Naive thymus-derived CD8-positive, alpha-beta T cell (primary cell): ENCODE measurements at regions not wholly inside any gene's neighbourhood (a gene's known extent, or its start where the extent isn't known, plus 50 kb on each side); places are given as distances from the start of the nearest gene placed in this dataset.

ENCODE experiments used
- ATAC-seq, 2 donors: fragments of 150-1000 bp; cut with Tn5 transposase in 1 of 2; sonication (Bioruptor Pico), chemical (Tn5 transposase) in 1 of 2; 1 replicate in 1 of 2; 2 replicates in 1 of 2; pipeline ENCODE4 v1.10.0; 2021; ENCODE audit warnings: mild to moderate bottlenecking in 2 of 2, moderate library complexity in 2 of 2
- POLR2A ChIA-PET: fragments of 350-600 bp; sonication (Branson Sonifier 250); formaldehyde crosslinking; loops from one replicate; lab custom pipeline; 2021; ENCODE audit warnings: antibody characterized with exemption; lab: Charles Lee
- DNase-seq, 10 donors: peaks; one replicate each; pipeline versions ENCODE4 v3.0.0 to v3.0.0-alpha.2; 2020 to 2022
- H3K27ac Mint-ChIP-seq, 10 donors: one replicate each; pipeline ENCODE4 v1.8.0; 2020 to 2022; ENCODE audit warnings: mild to moderate bottlenecking in 10 of 10, mixed read lengths in 10 of 10, moderate library complexity in 4 of 10, inconsistent platforms in 1 of 10
- H3K27me3 Mint-ChIP-seq, 5 donors: one replicate each; pipeline ENCODE4 v1.8.0; 2021 to 2022; ENCODE audit warnings: mixed read lengths in 5 of 5
- H3K36me3 Mint-ChIP-seq, 3 donors: one replicate each; pipeline ENCODE4 v1.8.0; 2020 to 2022; ENCODE audit warnings: mixed read lengths in 3 of 3, mild to moderate bottlenecking in 2 of 3, inconsistent platforms in 1 of 3
- H3K4me1 Mint-ChIP-seq, 4 donors: one replicate each; pipeline ENCODE4 v1.8.0; 2021 to 2022; ENCODE audit warnings: mixed read lengths in 4 of 4
- H3K4me3 Mint-ChIP-seq, 10 donors: one replicate each; pipeline ENCODE4 v1.8.0; 2020 to 2022; ENCODE audit warnings: mild to moderate bottlenecking in 10 of 10, mixed read lengths in 10 of 10, moderate library complexity in 6 of 10, inconsistent platforms in 1 of 10
- H3K9me3 Mint-ChIP-seq, 9 donors: one replicate each; pipeline ENCODE4 v1.8.0; 2020 to 2022; ENCODE audit warnings: mixed read lengths in 9 of 9, mild to moderate bottlenecking in 3 of 9, inconsistent platforms in 1 of 9, moderate library complexity in 1 of 9

GRCh38 chr6:44062771-44063560 is 64.3 kb downstream of the MRPL14 start:
- H3K36me3 Mint-ChIP-seq: no peaks in the 10 kb centered on the region
- peaks cover 0 to 11% (median 0%) of the 10 kb centered on the region in 9 donors for H3K9me3 Mint-ChIP-seq
- peaks cover 0 to 18% (median 5%) of the 10 kb centered on the region in 5 donors for H3K27me3 Mint-ChIP-seq
- no peak overlapping the region for H3K4me3 Mint-ChIP-seq
- POLR2A ChIA-PET: no interaction called here
- H3K27ac Mint-ChIP-seq: peak overlapping the region in 1 of 10 donors; percentile 71
- DNase-seq (no peak), ATAC-seq (no peak)
- peaks cover 0 to 9% (median 1%) of the 10 kb centered on the region in 4 donors for H3K4me1 Mint-ChIP-seq

DNA sequence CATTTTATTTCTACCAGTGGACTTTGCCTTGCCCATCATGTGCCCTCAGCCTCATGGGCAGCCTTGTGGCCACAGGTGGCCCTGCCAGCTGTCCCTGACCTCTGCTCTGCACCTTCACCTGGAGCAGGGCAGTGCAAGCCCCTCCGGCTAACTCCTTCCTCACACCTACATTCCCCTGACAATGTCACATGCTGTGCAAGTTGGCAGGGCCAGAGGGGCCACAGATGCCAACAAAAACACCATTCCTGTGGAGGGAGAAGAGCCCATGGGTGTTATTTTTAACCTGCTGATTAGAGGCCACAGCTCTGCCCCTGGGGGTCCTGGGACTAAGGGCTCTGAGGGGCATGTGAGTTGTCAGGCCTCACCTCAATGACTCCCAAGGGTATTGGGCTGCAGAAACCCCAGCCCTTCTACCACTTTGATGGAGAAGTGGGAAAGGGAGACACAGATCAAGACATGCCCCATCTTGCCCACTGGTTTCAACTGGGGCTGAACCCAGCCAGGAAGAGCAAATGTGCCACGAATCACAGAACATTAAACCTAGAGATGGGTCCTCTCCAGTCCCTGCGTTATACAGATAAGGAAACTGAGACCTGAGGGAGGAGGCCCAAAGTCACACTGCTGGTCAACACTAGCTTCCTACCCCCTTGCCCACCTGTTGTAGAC is 65.0 kb downstream of the MRPL14 start:
- no peaks in the 10 kb centered on the region for H3K36me3 Mint-ChIP-seq
- peaks cover 0 to 9% (median 1%) of the 10 kb centered on the region in 4 donors for H3K4me1 Mint-ChIP-seq
- peaks cover 0 to 20% (median 8%) of the 10 kb centered on the region in 5 donors for H3K27me3 Mint-ChIP-seq
- no peak overlapping the region for H3K4me3 Mint-ChIP-seq
- ATAC-seq (no peak), DNase-seq (no peak)
- peak overlapping the region in 1 of 10 donors; percentile 70 for H3K27ac Mint-ChIP-seq
- peaks cover 0 to 11% (median 0%) of the 10 kb centered on the region in 9 donors for H3K9me3 Mint-ChIP-seq
- POLR2A ChIA-PET: no interaction called here

DNA sequence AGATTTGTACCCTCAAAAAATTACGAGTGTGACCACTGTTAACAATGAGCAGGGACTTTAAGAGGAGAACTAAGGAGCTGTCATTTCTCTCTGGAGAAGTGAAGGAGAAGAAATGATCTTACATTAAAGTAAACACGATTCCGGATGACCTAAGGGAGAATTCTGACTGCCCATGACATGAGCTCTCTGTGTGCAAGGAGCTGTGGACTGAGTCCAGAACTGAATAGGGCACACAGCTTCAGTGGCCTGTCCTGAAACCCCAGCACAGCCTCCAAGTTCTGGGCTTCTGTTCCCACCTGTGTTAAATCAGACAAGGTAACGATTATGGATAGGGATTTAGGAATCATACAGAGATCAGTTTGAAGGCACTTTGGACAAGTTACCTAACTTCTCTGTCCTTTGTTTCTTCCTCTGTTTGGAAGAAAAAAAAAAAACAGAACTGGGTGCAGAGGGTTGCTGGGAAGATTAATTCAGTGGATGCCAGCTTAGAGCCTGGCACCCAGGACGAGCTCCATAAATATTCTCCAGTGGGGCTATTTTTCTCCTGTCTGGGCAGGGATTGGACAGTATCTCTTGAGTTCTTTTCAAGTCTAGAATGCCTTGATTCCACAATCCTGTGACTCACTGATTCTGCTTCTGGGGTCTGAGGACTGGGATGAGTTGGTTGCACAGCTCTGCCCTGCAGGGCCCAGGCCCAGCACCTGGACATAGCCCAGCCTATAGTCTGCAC is 65.7 kb downstream of the MRPL14 start:
- DNase-seq (no peak), ATAC-seq (no peak)
- H3K4me3 Mint-ChIP-seq: no peak overlapping the region
- H3K4me1 Mint-ChIP-seq: peaks cover 0 to 9% (median 1%) of the 10 kb centered on the region in 4 donors
- no peaks in the 10 kb centered on the region for H3K36me3 Mint-ChIP-seq
- peaks cover 0 to 20% (median 8%) of the 10 kb centered on the region in 5 donors for H3K27me3 Mint-ChIP-seq
- H3K9me3 Mint-ChIP-seq: peaks cover 0 to 11% (median 0%) of the 10 kb centered on the region in 9 donors
- H3K27ac Mint-ChIP-seq: peak overlapping the region in 1 of 10 donors; percentile 60
- POLR2A ChIA-PET: no interaction called here

DNA sequence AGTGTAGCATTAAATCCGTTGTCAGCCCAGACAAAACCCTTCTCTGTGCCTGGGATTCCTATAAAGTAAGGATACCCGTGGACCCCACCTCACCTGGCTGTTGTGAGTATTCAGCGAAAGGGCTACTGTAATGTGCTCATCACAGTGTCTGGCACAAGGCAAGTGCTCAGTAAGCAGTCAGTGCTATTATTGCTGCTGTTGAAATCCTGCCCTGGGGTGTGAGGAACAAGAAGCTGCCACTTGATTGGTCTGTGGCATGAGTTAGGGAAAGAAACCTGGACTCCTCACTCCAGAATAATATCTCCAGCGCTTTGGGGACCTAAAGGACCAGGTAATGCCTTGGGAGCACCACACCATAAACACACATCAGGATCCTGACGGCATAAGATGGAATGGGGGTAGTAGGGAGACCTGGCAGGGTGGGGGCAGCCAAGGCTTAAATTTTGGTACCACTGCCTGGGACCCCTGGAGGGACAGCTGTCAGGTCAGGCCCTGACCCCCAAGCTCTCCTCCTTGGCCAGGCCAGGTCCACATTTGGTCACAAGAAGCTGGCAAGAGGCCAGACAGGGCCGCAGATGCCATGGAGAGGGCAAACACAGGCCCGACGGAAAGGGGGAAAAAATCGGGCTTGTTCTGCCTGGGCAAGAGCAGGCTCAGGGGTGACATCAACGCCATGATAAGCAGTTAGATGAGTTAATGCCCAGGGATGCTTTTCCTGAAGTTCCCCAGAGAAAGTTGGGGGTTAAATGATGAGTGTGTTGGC is 66.5 kb downstream of the MRPL14 start:
- Mint-ChIP-seq H3K27me3 (peaks cover 0 to 20% (median 8%) of the 10 kb centered on the region in 5 donors), H3K27ac (no peak overlapping the region), H3K36me3 (no peaks in the 10 kb centered on the region), H3K4me3 (no peak overlapping the region), H3K4me1 (peaks cover 0 to 9% (median 1%) of the 10 kb centered on the region in 4 donors), H3K9me3 (peaks cover 0 to 11% (median 0%) of the 10 kb centered on the region in 9 donors)
- no peak for DNase-seq
- ATAC-seq: no peak
- POLR2A ChIA-PET: no interaction called here

DNA sequence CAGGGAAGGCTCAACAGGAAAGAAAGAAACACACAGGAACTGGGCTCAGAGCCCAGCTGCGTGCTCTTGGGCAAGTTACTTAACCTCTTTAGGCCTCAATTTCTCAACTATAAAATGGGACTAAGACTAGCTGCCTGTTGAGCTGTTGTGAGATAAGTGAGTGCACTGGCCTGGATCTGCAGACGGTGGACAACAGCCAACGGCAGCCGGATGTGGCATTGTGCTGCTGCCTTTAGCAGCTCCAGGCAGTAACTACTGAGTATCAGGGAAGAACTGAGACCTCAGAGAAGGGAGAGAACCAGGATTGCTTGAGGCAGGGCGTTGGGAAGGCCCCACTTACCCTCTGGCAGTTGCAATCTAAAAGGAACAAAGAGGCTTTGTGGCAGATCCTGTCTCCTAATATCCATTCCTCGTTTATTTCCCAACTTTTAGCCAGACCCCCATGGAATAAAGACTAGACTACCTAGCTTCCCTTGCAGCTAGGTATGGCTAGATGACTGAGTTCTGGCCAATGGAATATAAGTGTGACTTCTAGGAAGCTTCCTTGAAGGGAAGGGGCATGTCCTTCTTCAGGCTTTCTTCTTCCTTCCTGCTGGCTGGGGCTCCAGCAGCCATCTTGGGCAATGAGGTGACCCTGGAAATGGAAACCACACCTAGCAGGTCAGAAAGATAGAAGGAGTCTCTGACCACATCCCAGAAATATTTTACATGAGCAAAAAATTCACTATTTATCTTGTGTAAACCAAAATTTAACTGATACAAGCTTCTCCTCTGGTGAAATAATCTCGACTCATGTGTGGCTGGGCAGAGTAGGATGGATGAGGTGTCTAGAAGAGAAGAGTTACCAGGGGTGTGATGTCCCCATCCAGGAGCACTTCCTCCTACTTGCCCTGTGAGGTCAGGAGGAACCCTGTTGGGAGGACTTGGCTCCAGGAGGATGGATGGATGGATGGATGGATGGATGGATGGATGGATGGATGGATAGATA is 67.6 kb downstream of the MRPL14 start:
- Mint-ChIP-seq H3K4me1 (peaks cover 0 to 7% (median 1%) of the 10 kb centered on the region in 4 donors), H3K4me3 (no peak overlapping the region), H3K27me3 (peaks cover 0 to 20% (median 8%) of the 10 kb centered on the region in 5 donors), H3K36me3 (no peaks in the 10 kb centered on the region), H3K27ac (peak overlapping the region in 1 of 10 donors; percentile 26), H3K9me3 (peaks cover 0 to 11% (median 0%) of the 10 kb centered on the region in 9 donors)
- POLR2A ChIA-PET: no interaction called here
- ATAC-seq (no peak), DNase-seq (no peak)

DNA sequence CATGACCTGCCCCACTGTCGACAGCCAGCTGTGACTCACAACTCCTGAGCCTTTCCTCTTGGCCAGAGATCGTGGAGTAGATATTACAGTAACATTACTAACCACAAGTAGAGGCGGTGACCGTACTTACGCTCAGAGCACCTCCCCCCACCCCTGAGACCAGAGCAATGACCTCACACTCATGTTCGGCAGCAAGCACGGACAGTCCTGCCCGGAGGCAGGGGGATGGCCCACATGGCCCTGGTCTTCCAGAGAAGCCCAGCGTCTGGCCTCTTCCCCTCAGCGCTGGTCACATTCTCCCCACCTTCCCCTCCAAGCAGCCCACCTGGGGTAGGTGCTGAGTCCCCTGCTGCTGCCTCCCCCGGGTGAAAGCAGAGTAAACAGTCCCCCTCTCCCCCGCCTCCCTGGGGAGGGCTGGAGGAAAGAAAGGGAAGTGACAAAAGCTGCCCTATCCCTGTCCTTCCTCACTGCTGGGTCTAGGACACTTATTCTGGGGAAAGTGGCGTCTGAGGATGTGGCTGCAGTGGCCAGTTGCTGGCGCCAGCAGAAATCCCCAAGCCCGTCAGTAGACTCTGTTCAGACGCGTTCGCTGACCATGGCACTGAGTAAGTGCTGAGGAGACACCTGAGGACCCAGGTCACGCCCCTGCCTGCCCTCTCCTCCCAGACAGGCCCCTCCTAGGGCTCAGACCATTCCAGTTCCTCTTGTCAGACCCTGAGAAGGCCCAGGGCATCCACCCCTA is 68.5 kb downstream of the MRPL14 start:
- H3K36me3 Mint-ChIP-seq: no peaks in the 10 kb centered on the region
- peaks cover 0 to 5% (median 1%) of the 10 kb centered on the region in 4 donors for H3K4me1 Mint-ChIP-seq
- POLR2A ChIA-PET: no interaction called here
- peaks cover 0 to 11% (median 0%) of the 10 kb centered on the region in 9 donors for H3K9me3 Mint-ChIP-seq
- DNase-seq (no peak), ATAC-seq (peak in 1 of 2 donors; percentile 22)
- H3K27me3 Mint-ChIP-seq: peaks cover 0 to 20% (median 8%) of the 10 kb centered on the region in 5 donors
- H3K4me3 Mint-ChIP-seq: no peak overlapping the region
- H3K27ac Mint-ChIP-seq: no peak overlapping the region

DNA sequence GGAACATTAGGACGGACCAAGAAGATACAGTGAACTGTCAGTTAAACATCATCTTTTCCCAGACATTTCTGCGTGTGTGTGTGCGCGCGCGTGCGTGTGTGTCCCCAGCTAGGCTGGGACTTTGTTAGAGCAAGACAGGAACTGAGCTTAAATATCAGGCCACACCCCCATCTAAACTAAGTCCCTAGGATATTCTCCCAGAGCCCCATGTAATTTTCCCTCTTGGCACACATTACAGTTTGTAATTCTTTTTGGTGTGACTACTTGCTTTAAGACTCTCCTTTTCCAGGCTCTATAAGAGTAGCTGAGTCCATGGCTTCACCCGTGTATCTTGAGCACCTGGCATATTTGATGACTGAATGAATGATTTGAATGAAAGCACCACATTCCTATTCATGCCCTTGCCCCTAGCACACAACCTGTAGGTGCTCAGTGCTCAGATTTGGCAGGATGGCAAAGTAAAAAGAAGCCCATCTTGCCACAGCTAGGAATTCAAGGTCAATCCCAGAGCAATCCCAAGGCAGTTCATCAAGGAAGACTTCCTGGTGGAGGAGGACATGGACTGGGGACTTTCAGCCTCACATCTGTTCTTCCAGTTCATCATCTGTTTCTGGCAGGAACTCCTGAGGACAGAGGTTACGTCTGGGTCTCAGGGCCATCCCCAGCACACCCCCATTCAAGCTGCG is 69.2 kb downstream of the MRPL14 start:
- H3K4me3 Mint-ChIP-seq: no peak overlapping the region
- peaks cover 0 to 5% (median 1%) of the 10 kb centered on the region in 4 donors for H3K4me1 Mint-ChIP-seq
- no peaks in the 10 kb centered on the region for H3K36me3 Mint-ChIP-seq
- POLR2A ChIA-PET: no interaction called here
- no peak for DNase-seq
- H3K9me3 Mint-ChIP-seq: peaks cover 0 to 11% (median 0%) of the 10 kb centered on the region in 9 donors
- no peak overlapping the region for H3K27ac Mint-ChIP-seq
- no peak for ATAC-seq
- peaks cover 0 to 20% (median 8%) of the 10 kb centered on the region in 5 donors for H3K27me3 Mint-ChIP-seq

GRCh38 chr6:44057238-44057930 is 69.9 kb downstream of the MRPL14 start:
- Mint-ChIP-seq H3K9me3 (peaks cover 0 to 11% (median 0%) of the 10 kb centered on the region in 9 donors), H3K4me3 (no peak overlapping the region), H3K27ac (no peak overlapping the region), H3K27me3 (peaks cover 0 to 20% (median 8%) of the 10 kb centered on the region in 5 donors), H3K36me3 (no peaks in the 10 kb centered on the region), H3K4me1 (peaks cover 0 to 5% (median 1%) of the 10 kb centered on the region in 4 donors)
- POLR2A ChIA-PET: no interaction called here
- ATAC-seq: no peak
- DNase-seq: no peak

- peak in 1 of 10 donors; percentile 28 for DNase-seq
- H3K36me3 Mint-ChIP-seq: no peaks in the 10 kb centered on the region
- POLR2A ChIA-PET: no interaction called here
- H3K4me1 Mint-ChIP-seq: peaks cover 0 to 5% (median 1%) of the 10 kb centered on the region in 4 donors
- H3K4me3 Mint-ChIP-seq: no peak overlapping the region
- peaks cover 0 to 11% (median 0%) of the 10 kb centered on the region in 9 donors for H3K9me3 Mint-ChIP-seq
- H3K27me3 Mint-ChIP-seq: peaks cover 0 to 23% (median 8%) of the 10 kb centered on the region in 5 donors
- H3K27ac Mint-ChIP-seq: no peak overlapping the region
- ATAC-seq: no peak
Observed at GRCh38 chr6:44056392-44057237, 70.6 kb downstream of the MRPL14 start.
